SH-SY5Y (cell line): ENCODE measurements at regions not wholly inside any gene's neighbourhood (a gene's known extent, or its start where the extent isn't known, plus 50 kb on each side); places are given as distances from the start of the nearest gene placed in this dataset.

ENCODE experiments used
- GATA2 ChIP-seq: IDR thresholded peaks from 2 replicates; pipeline ENCODE4 v1.6.1; 2011; ENCODE audit warnings: mild to moderate bottlenecking, low read depth, low read length
- GATA3 ChIP-seq: IDR thresholded peaks from 2 replicates; pipeline ENCODE4 v1.6.1; 2011; ENCODE audit warnings: low read depth, mild to moderate bottlenecking, low read length, moderate library complexity

DNA sequence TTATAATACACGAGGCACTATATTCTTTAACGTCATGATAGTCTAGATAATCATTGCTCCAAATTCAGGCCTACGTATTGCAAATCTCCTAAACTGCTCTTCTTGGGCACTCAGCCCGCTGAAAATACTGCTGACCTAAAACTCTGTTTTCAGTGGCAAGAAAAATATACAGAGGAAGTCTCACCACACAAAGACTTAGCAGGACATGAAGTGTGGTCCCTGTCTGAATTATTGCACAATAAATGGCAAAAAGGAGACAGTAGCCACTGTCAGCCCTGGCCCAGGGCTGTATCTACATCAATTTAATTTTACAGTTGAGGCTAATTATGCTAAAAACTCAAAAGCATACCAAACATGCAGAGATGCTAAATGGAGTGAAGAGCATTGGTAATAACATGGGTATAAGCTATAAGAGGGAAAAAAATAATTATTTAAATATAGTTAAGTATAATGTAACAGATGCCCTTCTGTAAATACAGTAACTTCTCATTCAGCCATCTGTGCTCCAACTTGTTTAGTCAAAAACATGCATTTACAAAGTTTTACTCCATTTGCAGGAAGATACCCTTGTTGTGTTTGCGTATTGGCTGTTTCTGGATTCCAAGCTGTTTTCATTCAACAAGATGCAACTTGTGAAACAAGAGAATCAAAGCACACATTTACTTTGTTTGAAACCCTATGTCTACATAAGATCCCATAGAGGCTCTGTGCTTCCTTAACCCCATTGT, 800.0 kb upstream of the LUZP2 start:
- TF ChIP-seq GATA2 (no peak), GATA3 (no peak)
